Osteocyte (in vitro differentiated cells): ENCODE measurements at regions not wholly inside any gene's neighbourhood (a gene's known extent, or its start where the extent isn't known, plus 50 kb on each side); places are given as distances from the start of the nearest gene placed in this dataset.

Experiments
- DNase-seq: peaks from one replicate; pipeline ENCODE4 v3.0.0; 2021; ENCODE audit warnings: mixed read lengths; ENCODE audit not compliant: unreplicated experiment; ENCODE audit errors: extremely low spot score
- H3K27ac Mint-ChIP-seq: one replicate; pipeline ENCODE4 v1.8.0; 2021; ENCODE audit warnings: mild to moderate bottlenecking, mixed read lengths; ENCODE audit not compliant: unreplicated experiment
- H3K27me3 Mint-ChIP-seq: one replicate; pipeline ENCODE4 v1.8.0; 2021; ENCODE audit warnings: mixed read lengths; ENCODE audit not compliant: unreplicated experiment
- H3K36me3 Mint-ChIP-seq: one replicate; pipeline ENCODE4 v1.8.0; 2021; ENCODE audit warnings: mixed read lengths; ENCODE audit not compliant: unreplicated experiment
- H3K4me1 Mint-ChIP-seq: one replicate; pipeline ENCODE4 v1.8.0; 2021; ENCODE audit warnings: mixed read lengths; ENCODE audit not compliant: unreplicated experiment
- H3K4me3 Mint-ChIP-seq: one replicate; pipeline ENCODE4 v1.8.0; 2021; ENCODE audit warnings: mild to moderate bottlenecking, moderate library complexity, mixed read lengths; ENCODE audit not compliant: unreplicated experiment
- H3K9me3 Mint-ChIP-seq: one replicate; pipeline ENCODE4 v1.8.0; 2021; ENCODE audit warnings: mixed read lengths; ENCODE audit not compliant: unreplicated experiment
- TF ChIP-seq, protein P1 (sequence below): fragments of 200-600 bp; sonication (generic); IDR thresholded peaks from 2 replicates; pipeline ENCODE4 v1.5.0; 2021; ENCODE audit warnings: antibody characterized with exemption, mild to moderate bottlenecking, moderate library complexity

GRCh38 chr3:33993631-33994030, 195.2 kb downstream of the PDCD6IP start:
- H3K4me1 Mint-ChIP-seq, result peaks cover 11% of the 10 kb centered on the region
- no peak overlapping the region for H3K4me3 Mint-ChIP-seq
- TF ChIP-seq, protein P1, sequence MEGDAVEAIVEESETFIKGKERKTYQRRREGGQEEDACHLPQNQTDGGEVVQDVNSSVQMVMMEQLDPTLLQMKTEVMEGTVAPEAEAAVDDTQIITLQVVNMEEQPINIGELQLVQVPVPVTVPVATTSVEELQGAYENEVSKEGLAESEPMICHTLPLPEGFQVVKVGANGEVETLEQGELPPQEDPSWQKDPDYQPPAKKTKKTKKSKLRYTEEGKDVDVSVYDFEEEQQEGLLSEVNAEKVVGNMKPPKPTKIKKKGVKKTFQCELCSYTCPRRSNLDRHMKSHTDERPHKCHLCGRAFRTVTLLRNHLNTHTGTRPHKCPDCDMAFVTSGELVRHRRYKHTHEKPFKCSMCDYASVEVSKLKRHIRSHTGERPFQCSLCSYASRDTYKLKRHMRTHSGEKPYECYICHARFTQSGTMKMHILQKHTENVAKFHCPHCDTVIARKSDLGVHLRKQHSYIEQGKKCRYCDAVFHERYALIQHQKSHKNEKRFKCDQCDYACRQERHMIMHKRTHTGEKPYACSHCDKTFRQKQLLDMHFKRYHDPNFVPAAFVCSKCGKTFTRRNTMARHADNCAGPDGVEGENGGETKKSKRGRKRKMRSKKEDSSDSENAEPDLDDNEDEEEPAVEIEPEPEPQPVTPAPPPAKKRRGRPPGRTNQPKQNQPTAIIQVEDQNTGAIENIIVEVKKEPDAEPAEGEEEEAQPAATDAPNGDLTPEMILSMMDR, result no peak
- peaks cover 18% of the 10 kb centered on the region for H3K9me3 Mint-ChIP-seq
- H3K27me3 Mint-ChIP-seq, result no peaks in the 10 kb centered on the region
- H3K36me3 Mint-ChIP-seq, result no peaks in the 10 kb centered on the region
- DNase-seq, result no peak
- H3K27ac Mint-ChIP-seq, result no peak overlapping the region

DNA sequence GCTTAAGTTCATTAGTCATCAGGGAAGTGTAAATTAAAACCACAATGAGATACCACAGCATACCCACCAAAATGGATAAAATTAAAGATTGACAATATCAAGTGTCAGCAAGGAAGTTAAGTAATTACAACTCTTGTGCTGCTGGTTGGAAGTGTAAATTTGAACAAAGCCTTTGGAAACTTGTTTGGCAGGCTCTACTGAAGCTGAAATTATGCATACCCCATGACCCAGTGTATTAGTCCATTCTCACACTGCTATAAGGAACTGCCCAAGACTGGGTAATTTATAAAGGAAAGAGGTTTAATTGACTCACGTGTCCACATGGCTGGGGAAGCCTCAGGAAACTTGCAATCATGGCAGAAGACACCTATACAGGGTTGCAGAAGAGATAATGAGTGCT, 196.1 kb downstream of the PDCD6IP start:
- DNase-seq, result no peak
- TF ChIP-seq, protein P1, result no peak
- H3K36me3 Mint-ChIP-seq, result no peaks in the 10 kb centered on the region
- H3K27ac Mint-ChIP-seq, result no peak overlapping the region
- no peak overlapping the region for H3K4me3 Mint-ChIP-seq
- peaks cover 18% of the 10 kb centered on the region for H3K9me3 Mint-ChIP-seq
- H3K4me1 Mint-ChIP-seq, result peaks cover 9% of the 10 kb centered on the region
- no peaks in the 10 kb centered on the region for H3K27me3 Mint-ChIP-seq

DNA sequence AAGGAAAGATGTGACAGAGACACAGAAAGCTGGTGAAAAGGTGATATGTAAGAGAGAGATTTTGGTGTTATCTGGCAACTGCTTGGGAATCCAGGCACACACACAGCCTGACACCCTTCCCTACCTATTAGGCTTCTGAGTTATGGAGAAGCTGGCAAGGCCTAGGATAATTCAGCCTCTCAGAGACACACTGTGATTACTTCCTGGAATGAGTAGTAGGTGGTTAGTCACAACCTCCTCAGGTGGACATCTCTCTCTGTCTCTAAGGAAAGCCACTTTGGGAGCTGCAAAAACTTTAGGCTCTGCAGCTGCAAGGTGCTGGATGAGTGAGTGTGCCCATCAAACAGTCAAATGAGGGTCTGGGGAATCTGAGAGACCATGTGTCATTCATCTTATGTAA, 201.9 kb downstream of the PDCD6IP start:
- H3K27me3 Mint-ChIP-seq, result no peaks in the 10 kb centered on the region
- peaks cover 8% of the 10 kb centered on the region for H3K4me1 Mint-ChIP-seq
- no peak for DNase-seq
- no peak overlapping the region for H3K27ac Mint-ChIP-seq
- no peaks in the 10 kb centered on the region for H3K36me3 Mint-ChIP-seq
- TF ChIP-seq, protein P1, result no peak
- peaks cover 5% of the 10 kb centered on the region for H3K9me3 Mint-ChIP-seq
- no peak overlapping the region for H3K4me3 Mint-ChIP-seq

DNA sequence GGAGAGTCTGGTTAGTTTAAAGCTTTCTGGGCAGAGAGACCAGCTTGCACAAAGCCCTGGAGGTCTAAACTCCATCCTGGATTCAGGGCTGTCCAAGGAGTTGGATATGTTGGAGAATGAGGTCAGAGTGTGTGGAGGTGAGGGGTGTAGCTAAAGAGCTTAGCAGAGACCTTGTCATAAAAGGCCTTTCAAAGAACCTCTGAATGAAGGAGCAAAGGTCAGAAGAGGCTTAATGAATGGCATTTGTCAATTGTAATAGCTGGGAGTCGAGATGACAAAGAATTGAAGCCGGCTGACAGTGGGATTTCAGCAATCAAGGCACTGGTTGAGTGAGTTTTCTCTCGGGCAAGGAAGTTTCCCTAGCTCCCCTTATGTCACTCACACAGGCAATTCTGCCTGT, 202.6 kb downstream of the PDCD6IP start:
- Mint-ChIP-seq H3K27ac (no peak overlapping the region), H3K9me3 (peaks cover 5% of the 10 kb centered on the region), H3K4me3 (no peak overlapping the region), H3K36me3 (no peaks in the 10 kb centered on the region), H3K4me1 (peaks cover 15% of the 10 kb centered on the region), H3K27me3 (no peaks in the 10 kb centered on the region)
- TF ChIP-seq, protein P1, result no peak
- no peak for DNase-seq

DNA sequence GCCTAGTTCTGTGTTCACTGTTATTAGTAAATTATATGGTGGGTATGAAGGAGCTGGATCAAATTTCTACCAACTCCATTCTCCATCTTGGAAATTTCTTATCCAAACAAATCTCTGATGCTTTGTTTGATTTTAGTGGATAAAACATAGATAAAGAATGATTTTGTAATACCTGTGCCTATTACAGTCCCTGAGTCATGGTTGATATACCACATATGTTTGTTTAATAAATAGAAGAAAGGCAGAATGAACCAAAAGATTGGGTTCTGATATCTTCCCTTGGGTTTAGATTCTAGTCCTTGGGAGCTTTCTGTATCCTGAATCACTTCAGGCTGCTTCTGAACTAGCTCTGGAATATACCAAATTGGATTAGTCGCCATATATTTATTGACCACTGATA, 203.6 kb downstream of the PDCD6IP start:
- H3K9me3 Mint-ChIP-seq, result no peaks in the 10 kb centered on the region
- no peak overlapping the region for H3K27ac Mint-ChIP-seq
- DNase-seq, result no peak
- TF ChIP-seq, protein P1, result no peak
- H3K4me1 Mint-ChIP-seq, result peaks cover 23% of the 10 kb centered on the region
- H3K4me3 Mint-ChIP-seq, result no peak overlapping the region
- no peaks in the 10 kb centered on the region for H3K36me3 Mint-ChIP-seq
- H3K27me3 Mint-ChIP-seq, result no peaks in the 10 kb centered on the region
